ENCODE measurements at regions not wholly inside any gene's neighbourhood (a gene's known extent, or its start where the extent isn't known, plus 50 kb on each side); places are given as distances from the start of the nearest gene placed in this dataset.
A peak's percentile ranks its signal among the peaks of the same experiment; 100 is the strongest.

GRCh38 chr4:97139791-97140190, 1003.5 kb downstream of the STPG2 start:
- no peak overlapping the region; the same call in 2 of the 3 replicates for H3K4me3 Mint-ChIP-seq
- H3K4me1 ChIP-seq (ENCODE audit: insufficient read depth) = peaks cover 35% of the 10 kb centered on the region
- peaks cover 63% of the 10 kb centered on the region for H3K36me3 Mint-ChIP-seq (ENCODE audit: low read depth)
- ATAC-seq (no peak), DNase-seq (ENCODE audit: low spot score) (no peak)
- TF ChIP-seq REST (IDR thresholded peaks at IDR 0.05; ENCODE audit: unreplicated experiment) = no peak
- TF ChIP-seq JUNB (IDR thresholded peaks at IDR 0.05; ENCODE audit: unreplicated experiment) = no peak
- TF ChIP-seq EZH2 (IDR thresholded peaks at IDR 0.05; ENCODE audit: low read depth, unreplicated experiment) = no peak
- TF ChIP-seq CTCF (conservative IDR thresholded peaks at IDR 0.05; ENCODE audit: low read depth in 2 of 2) = no peak
- TF ChIP-seq STAT1 (IDR thresholded peaks at IDR 0.05; ENCODE audit: unreplicated experiment) = no peak
- TF ChIP-seq ZNF331 (CRISPR knock-in tag; IDR thresholded peaks at IDR 0.05; ENCODE audit: low read depth) = no peak
- TF ChIP-seq ZNF114 (CRISPR knock-in tag; IDR thresholded peaks at IDR 0.05) = no peak
- TF ChIP-seq ETS1 (IDR thresholded peaks at IDR 0.05) = no peak
- TF ChIP-seq ZNF462 (CRISPR knock-in tag; IDR thresholded peaks at IDR 0.05) = no peak
- H3K4me1 Mint-ChIP-seq = peaks cover 49% of the 10 kb centered on the region
- H3F3A ChIP-seq (replicated peaks; ENCODE audit: low read depth) = no peaks in the 10 kb centered on the region
- H3K27ac Mint-ChIP-seq = peak overlapping the region; percentile 68; the same call in 1 of the 2 replicates
- no peaks in the 10 kb centered on the region for H4K20me1 ChIP-seq (replicated peaks; ENCODE audit: insufficient read depth)
- 0 out of 2 replicates have a peak overlapping the region, but pooled peaks have one; percentile 13 for H3K4me2 ChIP-seq
- H3K36me3 ChIP-seq (ENCODE audit: insufficient read depth) = peaks cover 7% of the 10 kb centered on the region; the same call in 1 of the 2 replicates
- H3K27ac ChIP-seq (ENCODE audit: low read depth) = no peak overlapping the region
- H2AFZ ChIP-seq = no peak overlapping the region
- peaks cover 36% of the 10 kb centered on the region for H3K9me3 Mint-ChIP-seq
- no peaks in the 10 kb centered on the region for H3K79me2 ChIP-seq (replicated peaks; ENCODE audit: insufficient read depth)
- no peaks in the 10 kb centered on the region for H3K27me3 ChIP-seq (ENCODE audit: insufficient read depth)
- H3K4me3 ChIP-seq = no peak overlapping the region
- peaks cover 2% of the 10 kb centered on the region; the same call in 1 of the 2 replicates for H3K9me2 ChIP-seq (ENCODE audit: insufficient read depth)
- H3K27me3 Mint-ChIP-seq (ENCODE audit: insufficient read depth, low read depth, poor library complexity) = peaks cover 22% of the 10 kb centered on the region

All from GM23338 (cell line).